ENCODE measurements at regions not wholly inside any gene's neighbourhood (a gene's known extent, or its start where the extent isn't known, plus 50 kb on each side); places are given as distances from the start of the nearest gene placed in this dataset.

- DNase-seq = no peak
Observed at GRCh38 chr2:104733226-104733943, 120.5 kb upstream of the POU3F3 start.

GRCh38 chr2:104734937-104735586, 118.9 kb upstream of the POU3F3 start:
- DNase-seq = no peak

- DNase-seq = no peak
Observed at GRCh38 chr2:104736026-104736425, 117.9 kb upstream of the POU3F3 start.

- no peak for DNase-seq
Observed at GRCh38 chr2:104741860-104742259, 112.1 kb upstream of the POU3F3 start.

- no peak for DNase-seq
Observed at GRCh38 chr2:104744537-104744936, 109.4 kb upstream of the POU3F3 start.

GRCh38 chr2:104745846-104746245, 108.1 kb upstream of the POU3F3 start:
- no peak for DNase-seq

GRCh38 chr2:104746299-104746698, 107.6 kb upstream of the POU3F3 start:
- DNase-seq = no peak

GRCh38 chr2:104746858-104747257, 107.1 kb upstream of the POU3F3 start:
- DNase-seq = no peak

- no peak for DNase-seq
Observed at GRCh38 chr2:104749856-104750460, 104.0 kb upstream of the POU3F3 start.

GRCh38 chr2:104752504-104752903, 101.4 kb upstream of the POU3F3 start:
- DNase-seq = no peak

- DNase-seq = no peak
Observed at GRCh38 chr2:104755026-104755878, 98.7 kb upstream of the POU3F3 start.

GRCh38 chr2:104756118-104756517, 97.8 kb upstream of the POU3F3 start:
- no peak for DNase-seq

GRCh38 chr2:104757056-104757455, 96.9 kb upstream of the POU3F3 start:
- DNase-seq = no peak

- no peak for DNase-seq
Observed at GRCh38 chr2:104758199-104758620, 95.7 kb upstream of the POU3F3 start.

- DNase-seq = no peak
Observed at GRCh38 chr2:104762031-104762430, 91.9 kb upstream of the POU3F3 start.

- no peak for DNase-seq
Observed at GRCh38 chr2:104766683-104767082, 87.2 kb upstream of the POU3F3 start.

GRCh38 chr2:104768694-104769093, 85.2 kb upstream of the POU3F3 start:
- DNase-seq = no peak

GRCh38 chr2:104769096-104769495, 84.8 kb upstream of the POU3F3 start:
- no peak for DNase-seq

GRCh38 chr2:104772996-104773395, 80.9 kb upstream of the POU3F3 start:
- DNase-seq = no peak

GRCh38 chr2:104774631-104775030, 79.3 kb upstream of the POU3F3 start:
- no peak for DNase-seq

GRCh38 chr2:104777721-104778120, 76.2 kb upstream of the POU3F3 start:
- no peak for DNase-seq

- DNase-seq = no peak
Observed at GRCh38 chr2:104781151-104781550, 72.8 kb upstream of the POU3F3 start.

- DNase-seq = no peak
Observed at GRCh38 chr2:104784264-104784663, 69.7 kb upstream of the POU3F3 start.
